Nephron (organoid): ENCODE measurements at regions not wholly inside any gene's neighbourhood (a gene's known extent, or its start where the extent isn't known, plus 50 kb on each side); places are given as distances from the start of the nearest gene placed in this dataset.

Experiments
- H3K27ac Mint-ChIP-seq, 3 experiments: 2 replicates each; pipeline ENCODE4 v1.8.0; 2020; ENCODE audit warnings: mixed read lengths in 3 of 3, mild to moderate bottlenecking in 2 of 3, moderate library complexity in 1 of 3
- H3K27me3 Mint-ChIP-seq: 2 replicates; pipeline ENCODE4 v1.8.0; 2021; ENCODE audit warnings: low read depth, mild to moderate bottlenecking, moderate library complexity, mixed read lengths
- H3K36me3 Mint-ChIP-seq: 2 replicates; pipeline ENCODE4 v1.8.0; 2020; ENCODE audit warnings: low read depth, mixed read lengths
- H3K4me1 Mint-ChIP-seq: 2 replicates; pipeline ENCODE4 v1.8.0; 2020; ENCODE audit warnings: mixed read lengths
- H3K4me3 Mint-ChIP-seq, 3 experiments: 2 replicates each; pipeline ENCODE4 v1.8.0; 2020; ENCODE audit warnings: mild to moderate bottlenecking in 3 of 3, mixed read lengths in 3 of 3, moderate library complexity in 2 of 3
- H3K9me3 Mint-ChIP-seq: 2 replicates; pipeline ENCODE4 v1.8.0; 2020; ENCODE audit warnings: mixed read lengths
- CTCF ChIP-seq, 3 experiments: fragments of 200-600 bp; sonication (generic); IDR thresholded peaks; one replicate each; pipeline ENCODE4 v1.5.0; 2021; ENCODE audit warnings: antibody characterized with exemption in 3 of 3; ENCODE audit not compliant: unreplicated experiment in 3 of 3

GRCh38 chr18:67875944-67876343, 359.4 kb upstream of the DSEL start:
- Mint-ChIP-seq H3K4me1 (no peaks in the 10 kb centered on the region), H3K27ac (no peak overlapping the region), H3K9me3 (no peaks in the 10 kb centered on the region), H3K27me3 (no peaks in the 10 kb centered on the region), H3K36me3 (no peaks in the 10 kb centered on the region), H3K4me3 (no peak overlapping the region)
- TF ChIP-seq CTCF (IDR thresholded peaks at IDR 0.05; ENCODE audit: unreplicated experiment in 3 of 3), result no peak

GRCh38 chr18:67875060-67875459, 358.5 kb upstream of the DSEL start:
- no peak overlapping the region for H3K4me3 Mint-ChIP-seq
- H3K27me3 Mint-ChIP-seq, result no peaks in the 10 kb centered on the region
- H3K9me3 Mint-ChIP-seq, result no peaks in the 10 kb centered on the region
- no peak overlapping the region for H3K27ac Mint-ChIP-seq
- no peaks in the 10 kb centered on the region for H3K4me1 Mint-ChIP-seq
- no peak for TF ChIP-seq CTCF (IDR thresholded peaks at IDR 0.05; ENCODE audit: unreplicated experiment in 3 of 3)
- H3K36me3 Mint-ChIP-seq, result no peaks in the 10 kb centered on the region

GRCh38 chr18:67865400-67865799, 348.9 kb upstream of the DSEL start:
- Mint-ChIP-seq H3K27ac (no peak overlapping the region), H3K27me3 (no peaks in the 10 kb centered on the region), H3K4me1 (no peaks in the 10 kb centered on the region), H3K36me3 (no peaks in the 10 kb centered on the region), H3K4me3 (no peak overlapping the region), H3K9me3 (no peaks in the 10 kb centered on the region)
- TF ChIP-seq CTCF (IDR thresholded peaks at IDR 0.05; ENCODE audit: unreplicated experiment in 3 of 3), result no peak

DNA sequence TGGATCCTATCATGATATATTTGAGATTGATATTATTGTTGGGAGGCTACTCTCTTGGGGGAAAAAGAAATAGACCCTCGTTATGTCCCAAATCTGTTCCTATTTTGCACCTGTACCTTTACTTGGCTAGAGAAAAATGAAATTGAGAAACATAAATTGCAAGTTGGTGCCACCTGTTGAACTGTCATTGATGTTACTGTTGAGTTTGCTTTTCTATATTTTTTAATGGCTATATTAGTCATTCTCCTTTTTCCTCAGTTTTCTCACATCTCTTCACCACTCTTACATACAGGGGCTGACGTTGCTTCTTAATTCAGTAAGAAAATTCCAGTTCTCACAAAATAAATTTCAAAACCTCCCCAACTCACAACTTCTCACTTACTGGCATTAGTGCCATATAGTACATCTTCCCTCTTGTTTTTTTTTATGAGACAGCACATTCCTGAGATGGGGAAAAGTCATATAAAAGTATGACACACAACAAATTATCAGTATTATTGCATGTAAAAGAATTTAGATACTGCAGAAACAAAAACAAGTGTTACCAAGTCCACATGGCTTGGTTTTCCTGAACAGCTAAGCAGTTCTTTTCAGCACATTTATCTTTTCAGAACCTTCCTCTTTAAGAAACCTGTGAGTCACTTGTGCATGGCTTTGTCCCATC, 348.3 kb upstream of the DSEL start:
- Mint-ChIP-seq H3K9me3 (no peaks in the 10 kb centered on the region), H3K4me1 (no peaks in the 10 kb centered on the region), H3K27ac (no peak overlapping the region), H3K4me3 (no peak overlapping the region), H3K27me3 (no peaks in the 10 kb centered on the region), H3K36me3 (no peaks in the 10 kb centered on the region)
- TF ChIP-seq CTCF (IDR thresholded peaks at IDR 0.05; ENCODE audit: unreplicated experiment in 3 of 3), result no peak

DNA sequence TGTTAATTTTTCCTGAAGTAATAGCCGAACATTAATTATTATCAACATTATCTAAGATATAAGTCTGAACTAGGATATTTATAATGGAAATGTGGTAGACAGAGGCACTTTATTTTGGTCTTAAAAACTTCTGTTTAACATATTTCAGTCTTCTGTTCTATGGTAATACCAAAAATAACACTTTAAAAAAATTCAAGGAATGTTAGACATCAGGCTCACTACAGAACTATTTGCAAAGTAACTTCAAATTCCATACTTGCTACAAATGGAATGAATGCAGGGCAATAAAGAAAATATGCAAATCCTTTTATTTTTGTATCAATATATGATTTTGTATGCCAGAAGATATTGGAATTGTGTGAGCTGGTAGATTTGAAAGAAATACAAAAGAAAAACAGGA, 345.5 kb upstream of the DSEL start:
- no peak for TF ChIP-seq CTCF (IDR thresholded peaks at IDR 0.05; ENCODE audit: unreplicated experiment in 3 of 3)
- Mint-ChIP-seq H3K27me3 (no peaks in the 10 kb centered on the region), H3K36me3 (no peaks in the 10 kb centered on the region)

GRCh38 chr18:67854340-67854739, 337.8 kb upstream of the DSEL start:
- no peaks in the 10 kb centered on the region for H3K27me3 Mint-ChIP-seq
- no peak overlapping the region for H3K4me3 Mint-ChIP-seq
- H3K36me3 Mint-ChIP-seq, result no peaks in the 10 kb centered on the region
- TF ChIP-seq CTCF (IDR thresholded peaks at IDR 0.05; ENCODE audit: unreplicated experiment in 3 of 3), result no peak
- H3K4me1 Mint-ChIP-seq, result no peaks in the 10 kb centered on the region
- H3K9me3 Mint-ChIP-seq, result no peaks in the 10 kb centered on the region
- H3K27ac Mint-ChIP-seq, result no peak overlapping the region

More for the DNA sequence above, 345.5 kb upstream of the DSEL start:
- no peaks in the 10 kb centered on the region for H3K4me1 Mint-ChIP-seq
- no peak overlapping the region for H3K4me3 Mint-ChIP-seq
- no peak overlapping the region for H3K27ac Mint-ChIP-seq
- H3K9me3 Mint-ChIP-seq, result no peaks in the 10 kb centered on the region
